ENCODE measurements at regions not wholly inside any gene's neighbourhood (a gene's known extent, or its start where the extent isn't known, plus 50 kb on each side); places are given as distances from the start of the nearest gene placed in this dataset.

- Histone ChIP-seq H3K36me3 (ENCODE audit: control insufficient read depth, insufficient read depth, low read length) (no peaks in the 10 kb centered on the region), H3K4me3 (ENCODE audit: low read depth, low read length) (no peak overlapping the region), H3K4me2 (ENCODE audit: low read length) (no peak overlapping the region), H3K4me1 (peaks cover 3% of the 10 kb centered on the region), H3K27me3 (ENCODE audit: control insufficient read depth, insufficient read depth, low read length) (no peaks in the 10 kb centered on the region), H3K27ac (no peak overlapping the region), H3K9ac (no peak overlapping the region), H3K9me3 (ENCODE audit: control insufficient read depth, low read length) (no peaks in the 10 kb centered on the region), H2AFZ (no peak overlapping the region), H3K79me2 (no peaks in the 10 kb centered on the region)
- no peak for TF ChIP-seq CTCF (IDR thresholded peaks at IDR 0.05)
These were observed 102.8 kb downstream of the ARRDC4 start for GRCh38 chr15:98063315-98063714.

- TF ChIP-seq CTCF (IDR thresholded peaks at IDR 0.05), result no peak
- no peak overlapping the region for H3K9ac ChIP-seq
- no peak overlapping the region for H3K4me2 ChIP-seq (ENCODE audit: low read length)
- H3K27me3 ChIP-seq (ENCODE audit: control insufficient read depth, insufficient read depth, low read length), result no peaks in the 10 kb centered on the region
- peaks cover 3% of the 10 kb centered on the region for H3K4me1 ChIP-seq
- no peaks in the 10 kb centered on the region for H3K9me3 ChIP-seq (ENCODE audit: control insufficient read depth, low read length)
- H3K27ac ChIP-seq, result no peak overlapping the region
- no peaks in the 10 kb centered on the region for H3K79me2 ChIP-seq
- H2AFZ ChIP-seq, result no peak overlapping the region
- no peak overlapping the region for H3K4me3 ChIP-seq (ENCODE audit: low read depth, low read length)
- H3K36me3 ChIP-seq (ENCODE audit: control insufficient read depth, insufficient read depth, low read length), result no peaks in the 10 kb centered on the region
These were observed 103.4 kb downstream of the ARRDC4 start for GRCh38 chr15:98063871-98064270.

- H3K27me3 ChIP-seq (ENCODE audit: control insufficient read depth, insufficient read depth, low read length), result no peaks in the 10 kb centered on the region
- no peak overlapping the region for H3K4me3 ChIP-seq (ENCODE audit: low read depth, low read length)
- TF ChIP-seq CTCF (IDR thresholded peaks at IDR 0.05), result no peak
- no peak overlapping the region for H2AFZ ChIP-seq
- H3K4me1 ChIP-seq, result peaks cover 3% of the 10 kb centered on the region
- no peak overlapping the region for H3K27ac ChIP-seq
- no peaks in the 10 kb centered on the region for H3K79me2 ChIP-seq
- H3K9me3 ChIP-seq (ENCODE audit: control insufficient read depth, low read length), result no peaks in the 10 kb centered on the region
- no peak overlapping the region for H3K4me2 ChIP-seq (ENCODE audit: low read length)
- H3K36me3 ChIP-seq (ENCODE audit: control insufficient read depth, insufficient read depth, low read length), result no peaks in the 10 kb centered on the region
- no peak overlapping the region for H3K9ac ChIP-seq
These were observed 106.8 kb downstream of the ARRDC4 start for GRCh38 chr15:98067339-98067738.

- H3K4me3 ChIP-seq (ENCODE audit: low read depth, low read length), result no peak overlapping the region
- no peak overlapping the region for H3K4me2 ChIP-seq (ENCODE audit: low read length)
- H3K27ac ChIP-seq, result no peak overlapping the region
- no peaks in the 10 kb centered on the region for H3K36me3 ChIP-seq (ENCODE audit: control insufficient read depth, insufficient read depth, low read length)
- H3K9me3 ChIP-seq (ENCODE audit: control insufficient read depth, low read length), result no peaks in the 10 kb centered on the region
- H3K27me3 ChIP-seq (ENCODE audit: control insufficient read depth, insufficient read depth, low read length), result no peaks in the 10 kb centered on the region
- no peak overlapping the region for H2AFZ ChIP-seq
- H3K4me1 ChIP-seq, result peaks cover 3% of the 10 kb centered on the region
- no peak overlapping the region for H3K9ac ChIP-seq
- no peak for TF ChIP-seq CTCF (IDR thresholded peaks at IDR 0.05)
- H3K79me2 ChIP-seq, result no peaks in the 10 kb centered on the region
These were observed 108.8 kb downstream of the ARRDC4 start for GRCh38 chr15:98069256-98069655.

- Histone ChIP-seq H3K4me1 (peaks cover 3% of the 10 kb centered on the region), H3K27me3 (ENCODE audit: control insufficient read depth, insufficient read depth, low read length) (no peaks in the 10 kb centered on the region), H3K36me3 (ENCODE audit: control insufficient read depth, insufficient read depth, low read length) (no peaks in the 10 kb centered on the region), H3K27ac (no peak overlapping the region), H3K79me2 (no peaks in the 10 kb centered on the region), H3K4me2 (ENCODE audit: low read length) (no peak overlapping the region), H2AFZ (no peak overlapping the region), H3K4me3 (ENCODE audit: low read depth, low read length) (no peak overlapping the region), H3K9me3 (ENCODE audit: control insufficient read depth, low read length) (no peaks in the 10 kb centered on the region), H3K9ac (no peak overlapping the region)
- no peak for TF ChIP-seq CTCF (IDR thresholded peaks at IDR 0.05)
These were observed 109.6 kb downstream of the ARRDC4 start for GRCh38 chr15:98070137-98070536.

Measured in parathyroid adenoma (tissue), 2 donors.